ENCODE measurements at regions not wholly inside any gene's neighbourhood (a gene's known extent, or its start where the extent isn't known, plus 50 kb on each side); places are given as distances from the start of the nearest gene placed in this dataset.
A peak's percentile ranks its signal among the peaks of the same experiment; 100 is the strongest.

DNA sequence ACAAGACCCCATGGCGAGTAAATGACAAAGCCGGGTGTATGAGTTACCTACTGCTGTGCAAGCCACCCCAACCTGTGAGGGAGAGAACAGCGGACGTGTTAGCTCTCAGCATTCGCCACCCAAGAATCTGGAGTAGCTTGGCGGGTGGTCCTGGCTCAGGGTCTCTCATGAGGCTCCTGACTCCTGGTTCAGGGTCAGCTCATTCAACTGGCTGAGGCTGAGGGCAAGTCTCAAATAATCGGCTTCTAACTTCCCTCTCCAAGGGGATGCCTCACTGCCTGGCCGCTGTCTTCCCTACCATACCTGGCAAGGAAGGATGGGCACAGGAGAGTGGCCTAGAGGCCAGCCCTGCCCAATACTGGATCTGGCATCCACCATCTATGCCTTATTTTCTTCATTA, 94.2 kb downstream of the HTR5A start:
- TF ChIP-seq, protein P1, sequence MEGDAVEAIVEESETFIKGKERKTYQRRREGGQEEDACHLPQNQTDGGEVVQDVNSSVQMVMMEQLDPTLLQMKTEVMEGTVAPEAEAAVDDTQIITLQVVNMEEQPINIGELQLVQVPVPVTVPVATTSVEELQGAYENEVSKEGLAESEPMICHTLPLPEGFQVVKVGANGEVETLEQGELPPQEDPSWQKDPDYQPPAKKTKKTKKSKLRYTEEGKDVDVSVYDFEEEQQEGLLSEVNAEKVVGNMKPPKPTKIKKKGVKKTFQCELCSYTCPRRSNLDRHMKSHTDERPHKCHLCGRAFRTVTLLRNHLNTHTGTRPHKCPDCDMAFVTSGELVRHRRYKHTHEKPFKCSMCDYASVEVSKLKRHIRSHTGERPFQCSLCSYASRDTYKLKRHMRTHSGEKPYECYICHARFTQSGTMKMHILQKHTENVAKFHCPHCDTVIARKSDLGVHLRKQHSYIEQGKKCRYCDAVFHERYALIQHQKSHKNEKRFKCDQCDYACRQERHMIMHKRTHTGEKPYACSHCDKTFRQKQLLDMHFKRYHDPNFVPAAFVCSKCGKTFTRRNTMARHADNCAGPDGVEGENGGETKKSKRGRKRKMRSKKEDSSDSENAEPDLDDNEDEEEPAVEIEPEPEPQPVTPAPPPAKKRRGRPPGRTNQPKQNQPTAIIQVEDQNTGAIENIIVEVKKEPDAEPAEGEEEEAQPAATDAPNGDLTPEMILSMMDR (IDR thresholded peaks at IDR 0.05; ENCODE audit: low read depth, low read length, missing control alignments) = no peak
- H3K27ac ChIP-seq = no peak overlapping the region
- no peaks in the 10 kb centered on the region for H3K36me3 ChIP-seq (replicated peaks)
- H3K27me3 ChIP-seq (replicated peaks) = peaks cover 4% of the 10 kb centered on the region
- in situ Hi-C loops (cut with HindIII; ENCODE audit: low pct_ligation_motif_present, low sequenced_read_pairs) = no loop called here
- H3K4me3 ChIP-seq (ENCODE audit: low read depth, low read length) = no peak overlapping the region
- DNase-seq = no peak

DNA sequence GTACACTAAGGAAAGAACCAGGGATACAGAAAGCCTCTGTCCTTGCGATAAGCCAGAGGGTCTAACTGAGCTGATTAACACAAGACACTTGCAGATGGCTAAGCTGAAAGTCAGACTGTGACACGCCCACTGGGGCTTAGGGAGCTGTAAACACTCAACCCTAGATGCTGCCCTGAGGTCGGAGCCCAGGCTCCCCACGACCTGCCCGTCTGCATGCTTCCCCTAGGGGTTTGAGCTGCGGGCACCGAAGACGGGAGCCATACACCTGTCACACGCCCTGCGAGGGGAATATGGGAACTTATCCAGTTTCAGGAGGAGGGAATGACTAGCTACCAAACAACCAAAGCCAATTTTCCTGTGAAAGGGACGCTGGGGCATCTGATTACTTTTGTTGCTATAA, 96.0 kb downstream of the HTR5A start:
- Histone ChIP-seq H3K27ac (peak overlapping the region; percentile 32), H3K27me3 (replicated peaks) (peaks cover 4% of the 10 kb centered on the region), H3K4me3 (ENCODE audit: low read depth, low read length) (no peak overlapping the region), H3K36me3 (replicated peaks) (no peaks in the 10 kb centered on the region)
- in situ Hi-C loops (cut with HindIII; ENCODE audit: low pct_ligation_motif_present, low sequenced_read_pairs) = no loop called here
- TF ChIP-seq, protein P1 (IDR thresholded peaks at IDR 0.05; ENCODE audit: low read depth, low read length, missing control alignments) = no peak
- no peak for DNase-seq

DNA sequence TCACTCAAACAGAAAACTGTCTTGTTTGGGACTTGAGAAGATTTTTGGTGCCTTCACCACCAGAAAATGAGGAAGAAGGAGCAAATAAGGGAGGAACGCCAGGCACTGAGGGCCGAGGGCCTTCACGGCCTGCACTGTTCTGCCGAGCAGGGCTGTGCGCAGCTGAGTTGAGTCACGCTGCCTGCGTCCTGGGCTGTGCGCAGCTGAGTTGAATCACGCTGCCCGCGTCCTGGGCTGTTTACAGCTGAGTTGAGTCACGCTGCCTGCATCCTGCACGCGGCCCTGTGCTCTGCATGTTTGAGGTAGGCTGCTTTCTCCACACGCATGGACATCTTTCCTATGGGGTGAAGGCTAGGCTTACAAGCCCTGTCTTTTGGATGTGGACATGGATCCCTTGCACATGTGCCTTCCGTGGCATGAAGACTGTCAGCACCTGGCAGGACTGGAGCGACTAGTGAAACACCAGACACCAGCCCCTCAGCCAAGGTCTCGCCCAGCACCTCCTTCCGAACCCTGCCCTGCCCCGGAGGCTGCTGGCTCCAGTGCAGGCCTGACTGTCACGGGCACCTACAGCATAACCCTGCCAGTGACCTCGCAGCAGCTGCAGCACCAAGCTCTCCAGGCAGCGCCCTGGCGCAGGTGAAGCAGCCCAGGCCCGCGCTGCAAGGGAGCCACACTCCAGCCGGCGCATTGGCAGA, 96.7 kb downstream of the HTR5A start:
- no peaks in the 10 kb centered on the region for H3K36me3 ChIP-seq (replicated peaks)
- peaks cover 4% of the 10 kb centered on the region for H3K27me3 ChIP-seq (replicated peaks)
- H3K4me3 ChIP-seq (ENCODE audit: low read depth, low read length) = no peak overlapping the region
- in situ Hi-C loops (cut with HindIII; ENCODE audit: low pct_ligation_motif_present, low sequenced_read_pairs) = no loop called here
- DNase-seq = peak; percentile 91
- TF ChIP-seq, protein P1 (IDR thresholded peaks at IDR 0.05; ENCODE audit: low read depth, low read length, missing control alignments) = no peak
- peak overlapping the region; percentile 32 for H3K27ac ChIP-seq

DNA sequence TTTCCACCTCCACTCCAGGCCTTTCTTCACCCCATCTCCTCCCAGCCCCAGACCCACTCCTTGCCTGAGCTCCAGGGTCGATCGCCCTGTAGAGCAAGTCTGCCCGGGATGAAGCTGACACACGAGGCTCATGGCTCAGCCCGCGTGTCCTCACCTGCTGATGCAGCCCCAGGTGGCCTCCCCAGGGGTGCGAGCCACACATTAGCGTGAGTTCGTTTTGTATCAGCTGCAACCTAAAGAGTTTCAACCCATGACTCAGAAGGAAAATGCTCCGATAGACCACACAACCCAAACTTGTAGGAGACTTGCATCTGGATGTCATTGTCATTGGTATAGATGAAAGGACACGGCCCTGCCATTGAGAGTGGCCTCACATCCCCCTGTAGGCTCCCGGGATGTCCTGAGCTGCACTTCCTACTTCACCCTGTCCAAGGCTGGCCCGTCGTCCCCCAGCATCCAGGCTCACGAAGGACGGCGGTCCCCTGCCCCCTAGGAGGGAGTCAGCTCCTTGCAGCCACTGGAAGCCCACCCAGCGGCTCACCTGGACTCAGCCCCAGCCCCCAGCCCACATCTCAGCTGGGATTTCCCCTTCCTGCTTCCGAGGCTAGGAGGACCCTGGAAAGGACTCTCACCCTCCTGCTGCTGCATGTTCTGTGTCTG, 97.7 kb downstream of the HTR5A start:
- Histone ChIP-seq H3K36me3 (replicated peaks) (no peaks in the 10 kb centered on the region), H3K27me3 (replicated peaks) (peaks cover 2% of the 10 kb centered on the region), H3K4me3 (ENCODE audit: low read depth, low read length) (no peak overlapping the region), H3K27ac (no peak overlapping the region)
- no peak for DNase-seq
- TF ChIP-seq, protein P1 (IDR thresholded peaks at IDR 0.05; ENCODE audit: low read depth, low read length, missing control alignments) = no peak
- in situ Hi-C loops (cut with HindIII; ENCODE audit: low pct_ligation_motif_present, low sequenced_read_pairs) = no loop called here

DNA sequence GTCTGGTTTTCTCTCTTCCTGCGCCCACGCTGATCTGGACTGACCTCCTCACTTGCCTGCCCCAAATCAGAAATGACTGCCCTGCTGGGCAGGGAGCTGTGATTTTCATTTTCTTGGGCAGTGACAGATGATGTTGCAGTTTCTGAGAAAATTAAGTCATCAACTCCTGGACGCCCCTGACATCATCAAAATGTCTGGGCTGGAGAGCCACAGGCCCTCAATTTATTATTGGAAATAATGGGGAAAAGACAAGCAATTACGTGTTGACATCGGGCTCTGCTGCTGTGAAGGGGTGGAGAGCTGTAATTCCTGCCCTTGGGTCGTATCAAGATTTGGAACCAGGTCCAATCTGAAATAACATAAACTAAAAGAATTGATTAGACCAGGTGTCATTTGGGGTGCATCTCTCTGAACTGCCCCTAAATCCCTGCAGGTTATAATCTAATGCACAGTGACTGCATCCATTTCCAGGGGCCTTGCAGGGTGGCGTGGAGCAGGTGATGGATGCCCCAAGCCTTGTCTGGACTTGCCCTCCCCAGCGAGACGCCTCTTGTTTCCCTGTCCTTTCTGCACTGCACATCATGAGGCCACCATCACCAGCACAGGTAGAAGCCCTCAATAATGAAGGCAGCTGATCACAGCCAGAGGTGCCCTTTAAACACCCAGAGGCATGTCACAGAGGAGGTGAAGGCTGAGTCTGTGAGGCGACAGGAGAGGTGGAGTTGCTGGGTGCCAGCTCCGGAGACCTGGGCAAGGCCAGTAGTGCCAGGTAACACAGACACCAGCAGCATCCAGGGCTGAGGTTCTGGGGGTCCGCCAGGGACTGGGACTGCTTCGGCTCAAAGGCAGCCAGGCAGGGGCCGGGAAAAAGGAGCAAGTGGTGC, 98.7 kb downstream of the HTR5A start:
- Histone ChIP-seq H3K27ac (no peak overlapping the region), H3K36me3 (replicated peaks) (no peaks in the 10 kb centered on the region), H3K27me3 (replicated peaks) (no peaks in the 10 kb centered on the region), H3K4me3 (ENCODE audit: low read depth, low read length) (no peak overlapping the region)
- DNase-seq = no peak
- in situ Hi-C loops (cut with HindIII; ENCODE audit: low pct_ligation_motif_present, low sequenced_read_pairs) = no loop called here
- TF ChIP-seq, protein P1 (IDR thresholded peaks at IDR 0.05; ENCODE audit: low read depth, low read length, missing control alignments) = no peak

Data from brain microvascular endothelial cell (primary cell).